Activated CD4-positive, alpha-beta T cell treated with anti-CD3 and anti-CD28 coated beads, Interleukin-2, amount 10 ng/mL, durations not matched to agents 24 days and 14 days (primary cell): ENCODE measurements at regions not wholly inside any gene's neighbourhood (a gene's known extent, or its start where the extent isn't known, plus 50 kb on each side); places are given as distances from the start of the nearest gene placed in this dataset.

Source experiments
- DNase-seq: peaks from one replicate; pipeline ENCODE4 v3.0.0; 2022
- H3K27ac Mint-ChIP-seq: one replicate; pipeline ENCODE4 v1.8.0; 2022; ENCODE audit warnings: mild to moderate bottlenecking, mixed read lengths
- H3K27me3 Mint-ChIP-seq: one replicate; pipeline ENCODE4 v1.8.0; 2022; ENCODE audit warnings: mixed read lengths
- H3K36me3 Mint-ChIP-seq: one replicate; pipeline ENCODE4 v1.8.0; 2022; ENCODE audit warnings: low read depth, mild to moderate bottlenecking, mixed read lengths
- H3K4me1 Mint-ChIP-seq: one replicate; pipeline ENCODE4 v1.8.0; 2021; ENCODE audit warnings: mixed read lengths
- H3K4me3 Mint-ChIP-seq: one replicate; pipeline ENCODE4 v1.8.0; 2022; ENCODE audit warnings: mild to moderate bottlenecking, moderate library complexity, mixed read lengths
- H3K9me3 Mint-ChIP-seq: one replicate; pipeline ENCODE4 v1.8.0; 2021; ENCODE audit warnings: mixed read lengths
- intact Hi-C: fragments of 100-400 bp; cut with micrococcal nuclease; formaldehyde crosslinking; loops from one replicate; pipeline ENCODE4 v1.15.1; 2023

DNA sequence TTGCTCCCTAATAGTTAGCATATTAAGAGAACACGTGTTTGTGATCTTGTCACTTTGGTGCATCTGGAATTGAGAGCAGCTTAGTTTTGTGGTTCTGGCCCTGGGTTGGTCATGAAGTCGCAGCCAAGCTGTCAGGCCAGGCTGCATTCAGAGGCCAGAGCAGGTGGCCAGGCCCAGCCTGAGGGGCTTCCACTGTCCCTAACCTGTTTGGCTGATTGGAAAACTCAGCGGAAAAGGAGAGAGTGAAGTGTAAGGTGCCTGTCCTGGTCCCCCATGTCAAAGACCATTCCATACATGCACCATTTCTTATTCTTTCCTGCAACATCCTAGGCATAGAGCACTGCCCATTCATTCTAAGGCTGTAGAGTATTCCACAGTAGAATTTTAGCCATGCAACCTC lies 111.5 kb upstream of the IGLL5 start:
- Mint-ChIP-seq H3K36me3 (no peaks in the 10 kb centered on the region), H3K4me3 (no peak overlapping the region), H3K4me1 (no peaks in the 10 kb centered on the region), H3K27me3 (peaks cover 17% of the 10 kb centered on the region), H3K9me3 (no peaks in the 10 kb centered on the region), H3K27ac (no peak overlapping the region)
- intact Hi-C loops = no loop called here
- DNase-seq = no peak

DNA sequence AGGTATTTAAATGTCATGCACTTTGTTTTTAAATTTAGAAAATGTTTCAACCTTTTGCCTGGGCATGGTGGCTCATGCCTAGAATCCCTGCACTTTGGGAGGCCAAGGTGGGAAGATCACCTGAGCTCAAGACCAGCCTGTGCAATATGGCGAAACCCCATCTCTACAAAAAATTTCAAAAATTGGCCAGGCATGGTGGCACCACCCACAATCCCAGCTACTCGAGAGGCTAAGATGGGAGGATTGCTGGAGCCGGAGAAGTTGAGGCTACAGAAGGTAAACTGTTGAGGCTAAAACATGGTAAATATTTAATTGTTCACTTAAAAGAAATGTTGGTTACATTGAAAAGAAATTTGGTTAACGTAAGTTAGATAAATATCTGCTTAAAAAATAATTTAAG lies 108.4 kb upstream of the IGLL5 start:
- H3K4me3 Mint-ChIP-seq = no peak overlapping the region
- H3K4me1 Mint-ChIP-seq = no peaks in the 10 kb centered on the region
- H3K9me3 Mint-ChIP-seq = no peaks in the 10 kb centered on the region
- H3K36me3 Mint-ChIP-seq = no peaks in the 10 kb centered on the region
- H3K27ac Mint-ChIP-seq = no peak overlapping the region
- intact Hi-C loops = no loop called here
- DNase-seq = no peak
- H3K27me3 Mint-ChIP-seq = peaks cover 38% of the 10 kb centered on the region

DNA sequence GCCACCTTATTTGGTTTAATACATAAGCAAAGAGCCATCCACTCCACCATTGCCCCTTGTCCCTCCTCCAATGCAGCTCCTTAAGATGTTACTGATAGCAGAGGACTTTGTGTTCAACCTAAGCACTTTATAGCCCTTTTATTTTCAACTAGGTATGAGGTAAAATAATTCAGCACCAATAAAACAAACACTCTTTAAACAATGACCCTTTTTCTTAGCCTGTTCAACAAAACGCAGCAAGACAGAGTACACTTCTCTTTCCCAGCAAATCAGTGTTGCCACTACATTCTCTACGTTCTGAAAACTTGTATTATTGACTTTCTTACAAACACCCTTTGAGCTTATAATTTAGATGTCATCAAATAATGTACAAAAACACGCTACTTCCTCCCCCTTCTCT lies 104.0 kb upstream of the IGLL5 start:
- intact Hi-C loops = loop anchor here (10.0 kb wide), 1 partner anchor 161 kb away; no protein-coding TSS in a partner anchor
- Mint-ChIP-seq H3K9me3 (no peaks in the 10 kb centered on the region), H3K27me3 (peaks cover 37% of the 10 kb centered on the region), H3K36me3 (no peaks in the 10 kb centered on the region), H3K4me3 (no peak overlapping the region), H3K27ac (no peak overlapping the region), H3K4me1 (no peaks in the 10 kb centered on the region)
- DNase-seq = no peak

DNA sequence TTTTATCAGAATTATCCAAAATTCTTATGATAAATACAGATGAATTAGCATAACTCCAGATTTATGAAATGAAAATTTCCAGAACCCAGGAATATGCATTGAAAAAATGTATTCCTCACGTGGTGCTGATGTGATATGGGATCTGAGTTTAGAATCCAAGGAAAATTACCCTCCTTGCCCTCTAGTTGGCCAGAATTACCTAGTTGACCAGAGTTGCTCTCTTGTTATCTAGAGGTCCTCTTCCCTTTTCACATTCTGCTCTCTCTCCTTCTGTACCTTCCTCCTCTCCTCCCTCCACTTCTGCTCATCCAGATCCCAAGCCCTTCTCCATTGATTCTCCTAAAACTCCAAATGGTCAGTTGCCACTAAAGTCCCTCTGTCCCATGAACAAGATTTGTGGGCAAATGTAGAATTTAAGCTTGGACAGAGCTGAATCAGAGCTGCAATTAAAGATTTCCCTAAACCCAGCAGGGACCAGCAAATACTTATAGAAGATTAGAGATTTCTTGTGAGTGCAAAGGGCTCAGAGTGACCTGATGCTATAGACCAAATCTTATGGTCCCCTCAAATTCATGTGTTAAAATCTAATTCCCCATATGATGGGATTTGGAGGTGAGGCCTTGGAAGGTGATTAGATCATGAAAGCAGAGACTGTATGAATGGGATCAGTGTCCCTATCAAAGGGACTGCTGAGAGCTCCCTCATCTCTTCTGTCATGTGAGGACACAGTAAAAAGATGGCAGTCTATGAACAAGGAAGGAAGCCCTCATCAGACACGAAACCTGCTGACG lies 103.2 kb upstream of the IGLL5 start:
- H3K9me3 Mint-ChIP-seq = no peaks in the 10 kb centered on the region
- no peak for DNase-seq
- no peaks in the 10 kb centered on the region for H3K36me3 Mint-ChIP-seq
- H3K27ac Mint-ChIP-seq = no peak overlapping the region
- H3K27me3 Mint-ChIP-seq = peaks cover 37% of the 10 kb centered on the region
- H3K4me1 Mint-ChIP-seq = no peaks in the 10 kb centered on the region
- no peak overlapping the region for H3K4me3 Mint-ChIP-seq
- intact Hi-C loops = loop anchor here (5.0 to 10.0 kb wide), 2 partner anchors 98 to 160 kb away; no protein-coding TSS in a partner anchor

DNA sequence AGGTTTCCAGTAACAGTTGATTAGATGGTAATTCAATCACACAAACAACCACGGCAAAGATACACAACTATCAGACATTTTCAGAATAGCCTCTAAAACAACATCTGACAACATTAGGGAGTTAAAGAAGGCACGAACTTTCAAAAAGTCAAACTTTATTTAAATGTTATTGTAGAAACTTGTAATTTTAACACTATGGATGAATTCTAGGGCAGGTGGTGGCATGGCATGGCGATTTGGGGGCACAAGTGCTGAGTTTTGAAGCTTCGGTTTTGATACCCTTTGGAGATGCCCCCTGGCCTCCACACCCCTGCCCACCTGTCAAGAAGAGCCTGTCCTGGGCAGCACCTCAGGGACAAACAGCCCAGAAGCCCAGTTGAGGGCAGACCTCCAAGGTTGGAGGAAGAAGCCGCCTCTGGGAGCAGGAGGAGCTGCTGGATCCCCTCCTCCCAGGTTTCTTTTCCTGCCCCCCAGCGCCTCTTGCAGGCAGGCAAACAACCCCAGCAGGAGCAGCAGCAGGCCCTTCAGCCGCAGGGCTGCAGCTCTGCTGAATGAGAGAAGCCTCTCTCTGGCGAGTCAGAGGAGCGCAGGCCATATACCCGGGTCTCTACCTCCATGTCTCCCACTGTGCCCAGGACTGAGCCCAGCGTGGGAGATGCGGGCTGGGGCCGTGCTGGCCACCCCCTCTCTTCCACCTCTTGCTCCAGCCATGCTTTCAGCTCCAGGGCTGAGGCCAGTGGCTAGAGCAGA lies 102.1 kb upstream of the IGLL5 start:
- Mint-ChIP-seq H3K4me1 (peaks cover 2% of the 10 kb centered on the region), H3K9me3 (no peaks in the 10 kb centered on the region), H3K27me3 (peaks cover 35% of the 10 kb centered on the region), H3K27ac (no peak overlapping the region), H3K4me3 (no peak overlapping the region), H3K36me3 (no peaks in the 10 kb centered on the region)
- DNase-seq = no peak
- intact Hi-C loops = loop anchor here (5.0 to 10.0 kb wide), 2 partner anchors 97 to 159 kb away; no protein-coding TSS in a partner anchor

DNA sequence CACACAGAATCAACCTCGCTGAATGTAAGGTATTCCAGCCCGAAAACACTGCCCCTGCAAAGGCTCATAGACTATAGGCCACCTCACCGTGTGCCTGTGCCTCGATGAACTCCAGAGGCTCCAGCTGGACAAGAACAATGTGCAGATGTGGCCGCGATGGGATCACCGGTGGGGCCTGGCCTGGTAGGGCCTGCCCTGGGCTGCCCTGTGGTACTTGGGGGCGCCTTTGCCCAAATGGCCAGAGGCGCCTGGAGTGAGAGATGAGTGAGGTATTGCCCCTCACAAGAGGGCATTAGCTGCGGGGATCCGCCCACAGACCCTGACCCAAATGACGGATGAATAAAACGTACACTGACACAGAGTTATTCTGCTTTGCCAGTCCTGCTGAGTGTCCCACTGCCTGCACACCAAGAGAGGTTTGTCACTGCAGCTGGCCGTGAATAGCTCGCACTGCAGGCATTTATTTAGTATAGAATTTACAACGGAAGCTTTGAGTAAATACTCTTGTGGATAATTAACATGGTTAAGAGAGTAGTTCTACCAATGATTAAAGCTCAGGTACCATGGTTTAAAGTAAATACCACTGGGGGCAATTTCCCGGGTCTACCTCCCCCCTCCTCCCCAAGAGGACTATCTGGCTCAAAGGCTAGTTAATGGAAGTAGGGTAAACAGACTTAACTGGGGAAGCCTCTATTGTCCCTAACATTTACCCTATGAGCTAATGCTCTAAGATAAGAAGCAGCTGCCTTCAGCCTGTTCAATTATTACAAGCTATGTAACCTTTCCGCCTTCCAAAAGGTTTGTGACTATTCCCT lies 101.1 kb upstream of the IGLL5 start:
- DNase-seq = no peak
- no peaks in the 10 kb centered on the region for H3K9me3 Mint-ChIP-seq
- H3K27me3 Mint-ChIP-seq = peaks cover 31% of the 10 kb centered on the region
- no peaks in the 10 kb centered on the region for H3K36me3 Mint-ChIP-seq
- no peak overlapping the region for H3K4me3 Mint-ChIP-seq
- H3K4me1 Mint-ChIP-seq = peaks cover 4% of the 10 kb centered on the region
- H3K27ac Mint-ChIP-seq = no peak overlapping the region
- intact Hi-C loops = loop anchor here (5.0 to 10.0 kb wide), 2 partner anchors 96 to 158 kb away; no protein-coding TSS in a partner anchor

DNA sequence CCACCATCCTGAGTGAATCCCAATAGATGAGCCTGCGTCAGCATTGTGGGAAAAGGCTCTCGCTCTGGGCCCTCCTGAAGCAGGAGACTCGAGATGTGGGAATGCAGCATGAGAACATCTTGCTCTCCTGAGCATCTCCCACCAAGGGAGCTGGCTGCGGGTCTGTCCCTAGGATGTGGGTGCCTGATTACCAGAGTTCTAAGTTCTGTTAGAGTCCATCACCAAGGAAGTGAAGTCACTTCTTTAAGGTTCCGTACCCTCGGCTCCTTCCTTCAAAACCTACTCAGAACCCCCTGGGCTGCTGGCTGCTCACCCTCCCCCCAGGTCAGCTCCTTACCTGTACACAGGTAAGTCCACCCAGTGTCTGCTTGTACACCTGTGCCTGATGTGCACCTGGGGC lies 100.5 kb upstream of the IGLL5 start:
- Mint-ChIP-seq H3K36me3 (no peaks in the 10 kb centered on the region), H3K4me3 (no peak overlapping the region), H3K27ac (no peak overlapping the region), H3K27me3 (peaks cover 27% of the 10 kb centered on the region), H3K4me1 (peaks cover 4% of the 10 kb centered on the region), H3K9me3 (no peaks in the 10 kb centered on the region)
- intact Hi-C loops = loop anchor here (5.0 to 10.0 kb wide), 2 partner anchors 95 to 158 kb away; no protein-coding TSS in a partner anchor
- DNase-seq = no peak

DNA sequence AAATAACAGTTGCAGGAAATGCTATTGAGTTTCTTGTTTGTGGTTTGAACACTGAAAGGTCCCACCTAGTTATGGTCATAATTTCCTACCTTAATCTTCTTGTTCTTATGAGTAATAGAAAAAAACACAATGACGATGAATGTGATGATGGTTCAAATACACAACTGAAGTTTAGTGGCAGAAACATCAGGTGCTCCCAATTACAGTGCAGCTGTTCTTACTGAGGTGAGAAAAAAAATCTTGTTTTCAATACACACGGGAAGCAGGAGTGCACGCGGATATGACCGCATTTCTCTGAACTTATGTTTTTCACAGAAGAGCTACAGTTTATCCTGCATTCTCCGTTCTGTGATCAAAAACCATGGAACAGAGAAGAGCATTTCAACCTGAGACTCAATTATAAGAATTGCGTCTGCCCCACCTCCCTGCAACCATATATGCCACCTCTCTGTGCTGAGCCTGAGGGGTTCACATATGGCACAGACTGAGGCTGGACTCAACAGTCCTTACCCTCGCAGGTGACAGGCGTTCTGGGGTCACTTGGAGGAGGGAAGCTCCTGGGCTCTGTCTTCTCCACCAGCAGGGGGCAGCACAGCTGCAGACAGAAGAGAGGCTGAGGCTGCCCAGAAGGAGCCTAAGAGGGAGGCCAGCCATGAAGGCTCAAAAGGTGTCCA lies 99.7 kb upstream of the IGLL5 start:
- Mint-ChIP-seq H3K27ac (no peak overlapping the region), H3K27me3 (peaks cover 22% of the 10 kb centered on the region), H3K36me3 (no peaks in the 10 kb centered on the region), H3K4me1 (peaks cover 4% of the 10 kb centered on the region), H3K4me3 (no peak overlapping the region), H3K9me3 (no peaks in the 10 kb centered on the region)
- intact Hi-C loops = loop anchor here (5.0 to 10.0 kb wide), 2 partner anchors 94 to 157 kb away; no protein-coding TSS in a partner anchor
- peak; percentile 92 for DNase-seq

DNA sequence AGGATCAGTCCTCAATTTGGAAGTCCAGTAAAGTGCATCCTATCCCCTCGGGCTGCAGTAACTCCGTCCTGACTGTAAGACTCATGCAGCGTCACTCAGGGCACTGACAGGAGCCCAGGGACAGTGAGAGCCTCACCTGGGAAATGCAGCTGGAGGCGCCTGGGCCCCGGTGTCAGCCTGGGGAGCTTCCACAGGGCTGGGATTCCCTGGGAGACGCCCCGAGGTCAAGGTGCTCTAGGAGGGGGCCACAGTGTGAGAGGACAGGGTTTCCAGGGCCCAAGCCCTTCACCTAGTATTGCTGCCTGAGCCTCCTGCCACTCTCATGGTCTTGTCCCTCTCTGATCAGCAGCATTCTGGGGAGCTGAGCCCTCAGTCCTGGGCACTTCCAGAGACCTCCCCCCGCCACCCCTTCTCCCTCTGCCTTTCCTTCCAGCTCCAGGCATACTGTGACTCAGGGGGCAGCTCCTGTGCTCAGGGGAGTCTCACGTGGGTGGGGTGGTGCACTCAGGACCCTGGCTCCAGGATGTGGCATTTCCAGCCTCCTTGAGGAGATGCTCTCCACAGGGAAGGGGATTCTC lies 99.1 kb upstream of the IGLL5 start:
- no peak for DNase-seq
- Mint-ChIP-seq H3K36me3 (no peaks in the 10 kb centered on the region), H3K4me3 (no peak overlapping the region), H3K27ac (no peak overlapping the region), H3K4me1 (peaks cover 4% of the 10 kb centered on the region), H3K9me3 (no peaks in the 10 kb centered on the region), H3K27me3 (peaks cover 18% of the 10 kb centered on the region)
- intact Hi-C loops = loop anchor here (5.0 to 10.0 kb wide), 2 partner anchors 94 to 156 kb away; no protein-coding TSS in a partner anchor

DNA sequence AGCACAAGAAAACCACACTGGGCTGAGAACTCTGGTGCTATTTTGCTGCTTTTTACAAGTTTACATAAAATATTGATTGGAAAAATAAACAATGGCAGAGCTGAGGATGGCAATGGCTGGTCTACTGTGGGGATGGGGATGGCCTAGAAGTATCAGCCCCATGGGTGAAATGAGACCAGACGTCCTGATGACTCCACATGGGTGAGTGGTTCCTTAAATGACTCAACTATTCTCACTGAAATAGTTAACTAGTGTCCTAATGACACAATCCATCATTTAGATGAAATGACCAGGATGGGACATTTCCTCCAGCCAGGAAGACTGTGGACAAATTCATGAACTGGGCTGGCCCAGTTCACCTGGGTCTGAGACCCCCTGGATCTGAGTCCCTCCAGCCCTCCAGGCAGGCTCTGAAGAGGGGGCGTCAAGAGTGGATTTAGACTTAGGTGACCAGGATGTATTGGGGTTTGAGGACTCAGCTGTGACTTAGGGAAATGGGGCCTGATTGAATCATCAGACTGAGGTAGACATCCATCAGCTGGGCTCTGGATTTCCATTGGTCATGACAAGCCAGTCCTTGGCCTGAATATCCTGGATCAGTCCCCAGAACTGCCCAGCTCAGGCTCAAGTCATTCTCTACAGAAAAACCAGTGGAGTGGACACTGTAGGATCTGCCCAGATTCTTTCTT lies 98.2 kb upstream of the IGLL5 start:
- Mint-ChIP-seq H3K9me3 (no peaks in the 10 kb centered on the region), H3K27me3 (peaks cover 12% of the 10 kb centered on the region), H3K4me3 (no peak overlapping the region), H3K36me3 (no peaks in the 10 kb centered on the region), H3K27ac (no peak overlapping the region), H3K4me1 (peaks cover 4% of the 10 kb centered on the region)
- intact Hi-C loops = loop anchor here (5.0 to 10.0 kb wide), 2 partner anchors 93 to 155 kb away; no protein-coding TSS in a partner anchor
- no peak for DNase-seq

DNA sequence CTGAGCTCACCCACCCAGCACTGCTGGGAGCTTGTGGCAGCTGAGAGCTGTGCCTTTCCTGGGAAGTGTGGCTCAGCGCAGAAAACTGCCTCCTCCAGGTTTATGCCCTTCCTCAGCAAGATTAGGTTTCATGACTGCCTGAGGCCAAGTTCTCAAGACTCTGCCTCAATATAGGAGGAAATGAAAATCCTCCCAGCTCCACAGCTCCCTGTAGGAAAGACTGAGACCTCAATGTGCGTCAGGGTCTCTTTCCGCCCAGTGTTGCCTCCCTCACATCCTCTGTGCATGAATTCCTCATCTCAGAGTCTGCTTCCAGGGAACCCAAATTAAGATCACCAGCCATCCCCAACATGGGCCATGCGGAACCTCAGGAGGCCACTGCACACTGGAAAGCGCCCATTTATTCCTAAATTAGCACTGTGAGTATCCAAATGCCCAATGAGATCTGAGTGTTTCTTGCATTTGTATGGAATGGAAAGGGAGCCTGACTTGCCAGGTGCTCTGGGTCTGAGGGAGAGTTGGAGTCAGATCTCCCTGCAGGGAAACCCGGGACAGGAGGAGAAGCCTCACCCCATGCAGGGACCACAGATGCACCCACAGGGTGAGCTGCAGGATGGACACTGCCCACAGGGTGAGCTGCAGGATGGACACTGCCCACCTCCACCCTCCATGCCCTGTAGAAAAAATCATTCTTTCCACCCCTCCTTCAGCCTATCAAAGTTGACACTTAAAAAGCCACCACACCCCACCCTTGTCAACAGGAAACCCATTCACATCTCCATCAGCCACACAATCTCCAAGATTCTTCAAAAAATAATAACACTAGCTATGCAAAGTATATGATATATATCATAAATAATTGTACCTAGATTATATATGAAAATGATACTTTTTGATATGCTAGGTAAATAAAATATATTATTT lies 97.4 kb upstream of the IGLL5 start:
- no peak overlapping the region for H3K27ac Mint-ChIP-seq

More for the DNA sequence above, 97.4 kb upstream of the IGLL5 start:
- Mint-ChIP-seq H3K4me1 (peaks cover 4% of the 10 kb centered on the region), H3K4me3 (no peak overlapping the region), H3K27me3 (peaks cover 7% of the 10 kb centered on the region), H3K36me3 (no peaks in the 10 kb centered on the region), H3K9me3 (no peaks in the 10 kb centered on the region)
- intact Hi-C loops = loop anchor here (5.0 to 10.0 kb wide), 2 partner anchors 92 to 155 kb away; no protein-coding TSS in a partner anchor
- no peak for DNase-seq
